ENCODE measurements at regions not wholly inside any gene's neighbourhood (a gene's known extent, or its start where the extent isn't known, plus 50 kb on each side); places are given as distances from the start of the nearest gene placed in this dataset.

DNA sequence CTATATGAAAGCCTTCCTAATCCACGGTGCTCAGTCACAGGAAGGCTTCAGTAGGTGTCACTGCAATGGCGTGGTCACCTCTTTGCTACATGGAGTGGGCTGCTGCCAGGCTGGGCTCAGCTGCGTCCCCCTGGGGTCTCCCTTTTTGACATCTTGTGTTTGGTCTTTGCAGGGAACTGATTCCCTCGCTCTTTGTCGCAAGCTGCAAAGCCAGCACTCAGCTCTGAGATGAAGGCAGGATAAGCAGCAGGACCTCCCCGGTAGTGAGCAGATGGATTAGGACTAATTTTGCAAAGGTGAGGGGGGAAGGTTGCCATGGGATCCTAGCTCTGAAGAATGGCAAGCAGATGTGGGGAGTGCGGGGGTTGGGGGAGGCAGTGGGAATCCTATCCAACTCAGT is 173.9 kb upstream of the ARL4C start:
- TF ChIP-seq, protein P1, sequence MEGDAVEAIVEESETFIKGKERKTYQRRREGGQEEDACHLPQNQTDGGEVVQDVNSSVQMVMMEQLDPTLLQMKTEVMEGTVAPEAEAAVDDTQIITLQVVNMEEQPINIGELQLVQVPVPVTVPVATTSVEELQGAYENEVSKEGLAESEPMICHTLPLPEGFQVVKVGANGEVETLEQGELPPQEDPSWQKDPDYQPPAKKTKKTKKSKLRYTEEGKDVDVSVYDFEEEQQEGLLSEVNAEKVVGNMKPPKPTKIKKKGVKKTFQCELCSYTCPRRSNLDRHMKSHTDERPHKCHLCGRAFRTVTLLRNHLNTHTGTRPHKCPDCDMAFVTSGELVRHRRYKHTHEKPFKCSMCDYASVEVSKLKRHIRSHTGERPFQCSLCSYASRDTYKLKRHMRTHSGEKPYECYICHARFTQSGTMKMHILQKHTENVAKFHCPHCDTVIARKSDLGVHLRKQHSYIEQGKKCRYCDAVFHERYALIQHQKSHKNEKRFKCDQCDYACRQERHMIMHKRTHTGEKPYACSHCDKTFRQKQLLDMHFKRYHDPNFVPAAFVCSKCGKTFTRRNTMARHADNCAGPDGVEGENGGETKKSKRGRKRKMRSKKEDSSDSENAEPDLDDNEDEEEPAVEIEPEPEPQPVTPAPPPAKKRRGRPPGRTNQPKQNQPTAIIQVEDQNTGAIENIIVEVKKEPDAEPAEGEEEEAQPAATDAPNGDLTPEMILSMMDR (IDR thresholded peaks at IDR 0.05) = no peak
- TF ChIP-seq EP300 (IDR thresholded peaks at IDR 0.05) = no peak
- TF ChIP-seq POLR2A (IDR thresholded peaks at IDR 0.05) = no peak
- 77 to 88% methylated on average over 7 of the region's 7 CpGs for WGBS, 2 donors
- H3K27ac ChIP-seq = no peak overlapping the region
- no peaks in the 10 kb centered on the region for H3K9me3 ChIP-seq
- no peaks in the 10 kb centered on the region for H3K27me3 ChIP-seq
- DNase-seq (ENCODE audit: low spot score in 2 of 2) = no peak
- H3K4me3 ChIP-seq = no peak overlapping the region
- no peaks in the 10 kb centered on the region for H3K36me3 ChIP-seq
- peaks cover 0 to 9% (median 0%) of the 10 kb centered on the region in 4 donors for H3K4me1 ChIP-seq

DNA sequence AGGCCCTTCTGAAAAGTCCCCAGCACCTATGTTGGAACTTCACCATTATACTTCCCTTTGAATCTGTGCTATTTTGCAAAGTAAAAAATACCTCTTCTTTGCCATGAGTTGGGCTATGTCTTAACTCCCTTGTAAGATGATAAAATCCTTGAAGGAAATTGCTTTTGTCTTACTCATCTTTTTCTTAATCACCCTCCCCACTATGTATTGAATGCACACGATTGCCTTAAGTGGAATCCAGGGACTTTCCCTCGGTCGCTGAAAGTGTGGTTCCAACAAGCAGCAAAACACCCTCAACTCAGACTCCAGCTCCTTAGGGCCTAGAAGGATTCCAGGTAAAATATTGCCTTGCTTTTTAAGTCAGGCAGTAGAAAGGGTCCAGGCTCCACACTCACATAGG is 173.2 kb upstream of the ARL4C start:
- WGBS, 2 donors = 78 to 84% methylated on average over 3 of the region's 3 CpGs
- no peaks in the 10 kb centered on the region for H3K36me3 ChIP-seq
- H3K27ac ChIP-seq = no peak overlapping the region
- DNase-seq (ENCODE audit: low spot score in 2 of 2) = no peak
- no peaks in the 10 kb centered on the region for H3K9me3 ChIP-seq
- H3K4me3 ChIP-seq = no peak overlapping the region
- H3K27me3 ChIP-seq = no peaks in the 10 kb centered on the region
- peaks cover 0 to 9% (median 0%) of the 10 kb centered on the region in 4 donors for H3K4me1 ChIP-seq
- TF ChIP-seq, protein P1 (IDR thresholded peaks at IDR 0.05) = no peak
- no peak for TF ChIP-seq POLR2A (IDR thresholded peaks at IDR 0.05)
- no peak for TF ChIP-seq EP300 (IDR thresholded peaks at IDR 0.05)

DNA sequence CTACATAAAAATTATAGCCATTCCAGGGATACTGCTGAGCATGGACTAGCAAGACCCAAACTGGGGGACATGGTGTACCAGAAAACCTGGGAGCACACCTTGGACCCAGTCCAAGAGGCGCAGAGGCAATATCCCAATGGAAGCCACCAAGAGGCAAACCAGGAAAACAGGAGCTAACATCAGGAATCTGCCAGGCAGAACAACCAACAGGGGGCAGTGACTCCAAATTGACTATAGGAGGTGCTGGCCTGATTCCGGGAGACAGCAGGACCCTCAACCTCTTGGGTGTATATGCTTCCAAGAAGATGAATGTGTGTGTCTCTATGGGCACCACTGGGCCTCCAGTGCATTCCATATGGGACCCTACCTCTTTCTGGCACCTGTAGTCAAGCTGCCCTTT is 172.7 kb upstream of the ARL4C start:
- DNase-seq (ENCODE audit: low spot score in 2 of 2) = no peak
- no peak overlapping the region for H3K27ac ChIP-seq
- peaks cover 0 to 3% (median 0%) of the 10 kb centered on the region in 4 donors for H3K9me3 ChIP-seq
- no peaks in the 10 kb centered on the region for H3K27me3 ChIP-seq
- no peaks in the 10 kb centered on the region for H3K36me3 ChIP-seq
- no peak overlapping the region for H3K4me3 ChIP-seq
- WGBS, 2 donors = 73 to 87% methylated on average over 2 of the region's 2 CpGs
- TF ChIP-seq EP300 (IDR thresholded peaks at IDR 0.05) (no peak), POLR2A (IDR thresholded peaks at IDR 0.05) (no peak)
- TF ChIP-seq, protein P1 (IDR thresholded peaks at IDR 0.05) = no peak
- peaks cover 0 to 5% (median 0%) of the 10 kb centered on the region in 4 donors for H3K4me1 ChIP-seq

DNA sequence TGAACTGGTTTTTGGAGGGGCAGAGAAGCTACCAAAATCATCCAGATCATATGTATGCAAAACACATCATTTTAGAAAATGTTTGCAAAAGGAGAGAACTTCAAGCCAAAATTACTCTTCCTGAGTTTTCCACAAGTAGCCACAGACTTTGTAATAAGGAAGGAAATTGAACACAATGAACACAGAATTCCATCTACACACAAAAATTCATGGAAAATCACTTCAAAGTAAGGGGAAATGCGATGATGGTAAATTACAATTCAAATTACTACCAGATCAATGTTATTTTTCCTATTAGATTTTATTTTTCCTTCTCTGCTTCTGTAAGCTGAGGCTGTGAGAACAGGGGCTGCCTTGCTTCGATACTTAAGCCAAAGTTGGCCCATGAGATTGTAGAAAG is 172.1 kb upstream of the ARL4C start:
- WGBS, 2 donors = 42 to 48% methylated on average over 2 of the region's 2 CpGs
- H3K9me3 ChIP-seq = peaks cover 0 to 9% (median 0%) of the 10 kb centered on the region in 4 donors
- TF ChIP-seq, protein P1 (IDR thresholded peaks at IDR 0.05) = no peak
- TF ChIP-seq POLR2A (IDR thresholded peaks at IDR 0.05) (no peak), EP300 (IDR thresholded peaks at IDR 0.05) (no peak)

DNA sequence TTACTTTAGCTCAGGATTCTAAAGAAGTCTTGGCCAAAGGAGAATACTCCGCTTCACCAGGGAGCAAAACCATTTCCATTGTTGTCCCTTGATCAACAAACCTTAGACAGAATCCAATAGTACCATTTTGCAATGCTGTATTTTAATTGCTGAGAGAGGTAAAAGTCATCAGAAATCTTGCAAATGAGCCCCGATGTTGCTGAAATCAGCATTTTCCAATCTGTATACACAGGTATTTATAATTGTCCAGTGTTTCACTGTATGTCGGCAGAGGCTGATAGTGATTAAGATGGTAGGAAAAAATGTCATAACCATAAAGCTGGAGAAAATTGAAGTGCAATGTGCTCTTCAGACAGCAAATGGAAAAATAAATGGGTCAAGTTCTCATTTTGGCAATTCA is 170.0 kb upstream of the ARL4C start:
- Histone ChIP-seq H3K4me3 (no peak overlapping the region), H3K9me3 (peaks cover 0 to 18% (median 0%) of the 10 kb centered on the region in 4 donors), H3K27ac (no peak overlapping the region), H3K27me3 (no peaks in the 10 kb centered on the region), H3K36me3 (no peaks in the 10 kb centered on the region), H3K4me1 (no peaks in the 10 kb centered on the region)
- 89 to 92% methylated on average over 3 of the region's 3 CpGs for WGBS, 2 donors
- DNase-seq (ENCODE audit: low spot score in 2 of 2) = no peak
- TF ChIP-seq, protein P1 (IDR thresholded peaks at IDR 0.05) = no peak
- TF ChIP-seq EP300 (IDR thresholded peaks at IDR 0.05) (no peak), POLR2A (IDR thresholded peaks at IDR 0.05) (no peak)

More for the DNA sequence above, 172.1 kb upstream of the ARL4C start:
- DNase-seq (ENCODE audit: low spot score in 2 of 2) = no peak
- no peaks in the 10 kb centered on the region for H3K4me1 ChIP-seq
- H3K27ac ChIP-seq = no peak overlapping the region
- H3K4me3 ChIP-seq = no peak overlapping the region
- no peaks in the 10 kb centered on the region for H3K27me3 ChIP-seq
- H3K36me3 ChIP-seq = no peaks in the 10 kb centered on the region

Data from tibial nerve (tissue), 4 donors.